Lung (tissue), 11 donors: ENCODE measurements at regions not wholly inside any gene's neighbourhood (a gene's known extent, or its start where the extent isn't known, plus 50 kb on each side); places are given as distances from the start of the nearest gene placed in this dataset.

ENCODE experiments used
- ATAC-seq: fragments of 200-7000 bp; cut with Tn5 transposase; one replicate; pipeline ENCODE4 v1.9.1; 2020; ENCODE audit warnings: moderate number of reproducible peaks; ENCODE audit not compliant: insufficient read depth, low FRiP score
- DNase-seq, 3 donors: peaks; one replicate each; pipeline ENCODE4 v3.0.0-alpha.2; 2013 to 2017
- H3K27ac ChIP-seq, 2 donors: one replicate each; pipeline ENCODE4 v1.5.1; 2013; ENCODE audit warnings: mild to moderate bottlenecking in 2 of 2, moderate library complexity in 2 of 2, control low read depth in 1 of 2, inconsistent platforms in 1 of 2, low read depth in 1 of 2, low read length in 1 of 2
- H3K27me3 ChIP-seq, 3 donors: one replicate each; pipeline ENCODE4 v1.5.1; 2013; ENCODE audit warnings: low read length in 2 of 3; ENCODE audit not compliant: control insufficient read depth in 3 of 3, insufficient read depth in 3 of 3
- H3K36me3 ChIP-seq, 4 donors: one replicate each; pipeline ENCODE4 v1.5.1; 2013; ENCODE audit warnings: low read length in 4 of 4, mild to moderate bottlenecking in 1 of 4, moderate library complexity in 1 of 4; ENCODE audit not compliant: control insufficient read depth in 4 of 4, insufficient read depth in 4 of 4
- H3K4me1 ChIP-seq, 5 donors: one replicate each; pipeline ENCODE4 v1.5.1; 2013; ENCODE audit warnings: low read length in 5 of 5, mild to moderate bottlenecking in 2 of 5, moderate library complexity in 1 of 5; ENCODE audit not compliant: control insufficient read depth in 5 of 5, insufficient read depth in 5 of 5
- H3K4me3 ChIP-seq: one replicate; pipeline ENCODE4 v1.5.1; 2013; ENCODE audit warnings: mild to moderate bottlenecking, control low read depth, moderate library complexity
- H3K9ac ChIP-seq, 2 donors: one replicate each; pipeline ENCODE4 v1.5.1; 2013; ENCODE audit warnings: low read length in 2 of 2, control low read depth in 1 of 2; ENCODE audit not compliant: insufficient read depth in 1 of 2
- H3K9me3 ChIP-seq, 4 donors: one replicate each; pipeline ENCODE4 v1.5.1; 2013; ENCODE audit warnings: low read length in 3 of 4, mild to moderate bottlenecking in 1 of 4, moderate library complexity in 1 of 4; ENCODE audit not compliant: control insufficient read depth in 4 of 4, insufficient read depth in 3 of 4
- WGBS, 2 donors: extraction: QIAGEN DNeasy Blood & Tissue Kit; methylation state at CpG; one replicate each; pipeline ENCODE4 v1.1.7; 2013; 5-methylcytosine and 5-hydroxymethylcytosine counted together
- TF ChIP-seq, protein P1 (sequence below): IDR thresholded peaks from 2 replicates; pipeline ENCODE4 v1.5.1; 2012; ENCODE audit warnings: mild to moderate bottlenecking; ENCODE audit errors: control extremely low read depth, extremely low read depth
- donor health status: control.
- donor health status: control.
- donor health status: Bipolar disorder and iron deficiency.
- donor health status: healthy.
- donor health status: DM: yes; HTN: yes; CAD: no.

DNA sequence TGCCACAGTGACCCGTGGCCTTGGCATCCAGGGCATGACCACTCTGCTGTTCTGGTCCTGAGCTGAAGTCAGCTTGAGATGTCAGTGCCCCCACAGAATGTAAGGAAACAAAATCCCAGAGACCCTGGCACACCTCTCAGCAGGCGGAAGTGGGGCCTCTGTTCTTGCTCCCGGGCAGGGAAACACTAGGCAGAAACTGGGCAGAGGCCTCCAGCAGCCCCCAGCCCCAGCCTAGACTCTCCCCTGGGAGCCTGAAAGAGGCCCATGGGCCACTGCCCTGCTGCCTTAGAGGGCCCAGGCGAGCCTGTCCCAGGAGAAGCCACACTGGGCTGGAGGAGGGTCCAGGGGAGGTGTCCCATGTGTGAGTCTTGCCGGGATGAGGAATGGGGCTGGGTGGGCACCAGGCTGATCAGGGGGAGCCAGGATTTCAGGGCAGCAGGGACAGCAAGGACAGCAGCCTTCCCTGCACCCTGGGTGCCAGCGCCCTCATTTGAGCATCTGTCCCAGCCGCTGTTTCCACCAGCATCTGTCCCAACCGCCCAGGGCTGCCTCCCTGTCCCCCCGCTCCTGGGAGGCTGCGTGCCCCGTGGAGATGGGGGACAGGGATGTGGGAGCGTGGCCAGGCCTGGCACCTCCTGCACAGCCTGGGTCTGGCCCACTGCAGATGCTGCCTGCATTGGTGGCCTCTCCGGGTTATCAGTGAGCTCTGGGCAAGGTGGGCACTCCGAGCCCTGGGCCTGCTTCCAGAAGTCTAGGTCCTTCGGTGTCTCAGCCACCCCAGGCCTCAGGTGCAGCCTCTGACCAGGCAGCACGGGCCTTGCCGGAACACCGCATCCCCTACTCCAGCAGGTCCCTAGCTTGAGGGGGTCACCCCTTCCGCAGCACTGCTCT, 1072.4 kb downstream of the BRD1 start:
- no peaks in the 10 kb centered on the region for H3K27me3 ChIP-seq
- TF ChIP-seq, protein P1, sequence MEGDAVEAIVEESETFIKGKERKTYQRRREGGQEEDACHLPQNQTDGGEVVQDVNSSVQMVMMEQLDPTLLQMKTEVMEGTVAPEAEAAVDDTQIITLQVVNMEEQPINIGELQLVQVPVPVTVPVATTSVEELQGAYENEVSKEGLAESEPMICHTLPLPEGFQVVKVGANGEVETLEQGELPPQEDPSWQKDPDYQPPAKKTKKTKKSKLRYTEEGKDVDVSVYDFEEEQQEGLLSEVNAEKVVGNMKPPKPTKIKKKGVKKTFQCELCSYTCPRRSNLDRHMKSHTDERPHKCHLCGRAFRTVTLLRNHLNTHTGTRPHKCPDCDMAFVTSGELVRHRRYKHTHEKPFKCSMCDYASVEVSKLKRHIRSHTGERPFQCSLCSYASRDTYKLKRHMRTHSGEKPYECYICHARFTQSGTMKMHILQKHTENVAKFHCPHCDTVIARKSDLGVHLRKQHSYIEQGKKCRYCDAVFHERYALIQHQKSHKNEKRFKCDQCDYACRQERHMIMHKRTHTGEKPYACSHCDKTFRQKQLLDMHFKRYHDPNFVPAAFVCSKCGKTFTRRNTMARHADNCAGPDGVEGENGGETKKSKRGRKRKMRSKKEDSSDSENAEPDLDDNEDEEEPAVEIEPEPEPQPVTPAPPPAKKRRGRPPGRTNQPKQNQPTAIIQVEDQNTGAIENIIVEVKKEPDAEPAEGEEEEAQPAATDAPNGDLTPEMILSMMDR = no peak
- DNase-seq = no peak
- WGBS, 2 donors = 90 to 93% methylated on average over 19 of the region's 19 CpGs
- H3K36me3 ChIP-seq = no peaks in the 10 kb centered on the region
- H3K27ac ChIP-seq = no peak overlapping the region
- H3K9me3 ChIP-seq = no peaks in the 10 kb centered on the region
- no peaks in the 10 kb centered on the region for H3K4me1 ChIP-seq
- H3K9ac ChIP-seq = no peak overlapping the region
- ATAC-seq = no peak
- no peak overlapping the region for H3K4me3 ChIP-seq

DNA sequence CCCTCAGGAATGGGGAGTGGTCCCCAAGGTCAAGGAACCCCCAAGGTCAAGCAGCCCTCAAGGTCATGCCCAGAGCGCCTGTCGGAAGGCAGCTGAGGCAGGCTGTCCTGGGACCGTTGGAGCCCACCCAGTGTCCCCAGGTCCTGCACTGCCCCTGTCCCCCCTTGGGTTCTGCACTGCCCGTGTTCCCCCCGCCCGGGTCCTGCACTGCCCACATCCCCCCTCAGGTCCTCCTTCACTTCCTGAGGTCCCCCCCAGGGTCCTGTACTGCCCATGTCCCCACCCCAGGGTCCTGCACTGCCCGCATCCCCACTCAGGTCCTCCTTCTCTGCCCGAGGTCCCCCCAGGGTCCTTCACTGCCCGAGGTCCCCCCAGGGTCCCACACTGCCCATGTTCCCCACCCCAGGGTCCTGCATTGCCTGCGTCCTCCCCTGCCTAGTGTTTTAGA, 1073.0 kb downstream of the BRD1 start:
- no peaks in the 10 kb centered on the region for H3K36me3 ChIP-seq
- no peak overlapping the region for H3K27ac ChIP-seq
- no peak overlapping the region for H3K9ac ChIP-seq
- H3K4me3 ChIP-seq = no peak overlapping the region
- H3K9me3 ChIP-seq = no peaks in the 10 kb centered on the region
- no peaks in the 10 kb centered on the region for H3K4me1 ChIP-seq
- ATAC-seq = no peak
- no peaks in the 10 kb centered on the region for H3K27me3 ChIP-seq
- no peak for DNase-seq
- TF ChIP-seq, protein P1 = no peak
- 89 to 92% methylated on average over 10 of the region's 10 CpGs for WGBS, 2 donors

DNA sequence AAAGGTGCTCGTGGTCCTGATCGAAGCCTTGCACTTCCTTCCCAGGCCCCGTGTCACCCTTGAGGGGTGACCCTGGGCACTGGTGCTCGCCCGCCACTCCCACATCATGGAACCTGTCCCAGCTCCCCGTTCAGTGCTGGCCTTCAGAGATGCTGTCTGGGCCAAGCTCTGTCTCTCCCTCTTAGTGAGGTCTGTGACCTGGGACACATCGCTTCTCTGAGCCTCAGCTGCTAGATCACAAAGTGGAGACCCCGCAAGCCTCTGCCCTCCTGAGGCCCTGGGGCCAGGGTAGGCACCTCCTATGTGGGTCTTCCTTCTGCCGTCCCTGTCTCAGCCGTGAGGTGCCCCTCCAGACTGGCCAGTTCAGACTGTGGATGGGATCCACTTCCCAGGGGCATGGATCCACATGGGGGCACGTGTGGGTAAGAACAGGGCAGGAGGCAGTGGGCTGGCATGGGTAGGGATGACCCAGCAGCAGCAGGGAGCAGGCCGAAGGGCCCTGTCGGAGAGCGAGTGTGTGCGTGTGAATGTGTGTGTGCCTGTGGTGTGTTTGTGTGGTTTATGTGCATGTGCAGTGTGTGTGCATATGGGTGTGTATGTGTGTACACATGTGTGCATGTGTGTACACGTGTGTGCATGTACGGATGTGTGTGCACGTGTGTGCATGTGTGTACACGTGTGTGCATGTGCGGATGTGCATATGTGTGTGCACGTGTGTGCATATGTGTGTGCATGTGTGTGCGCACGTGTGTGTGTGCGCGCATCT, 1073.7 kb downstream of the BRD1 start:
- WGBS, 2 donors = 86 to 91% methylated on average over 21 to 25 of the region's 25 CpGs
- DNase-seq (no peak), ATAC-seq (no peak)
- Histone ChIP-seq H3K27me3 (no peaks in the 10 kb centered on the region), H3K9me3 (no peaks in the 10 kb centered on the region), H3K4me1 (no peaks in the 10 kb centered on the region), H3K4me3 (no peak overlapping the region), H3K27ac (no peak overlapping the region), H3K36me3 (no peaks in the 10 kb centered on the region), H3K9ac (no peak overlapping the region)
- TF ChIP-seq, protein P1 = no peak
